ENCODE measurements at regions not wholly inside any gene's neighbourhood (a gene's known extent, or its start where the extent isn't known, plus 50 kb on each side); places are given as distances from the start of the nearest gene placed in this dataset.
A peak's percentile ranks its signal among the peaks of the same experiment; 100 is the strongest.

DNA sequence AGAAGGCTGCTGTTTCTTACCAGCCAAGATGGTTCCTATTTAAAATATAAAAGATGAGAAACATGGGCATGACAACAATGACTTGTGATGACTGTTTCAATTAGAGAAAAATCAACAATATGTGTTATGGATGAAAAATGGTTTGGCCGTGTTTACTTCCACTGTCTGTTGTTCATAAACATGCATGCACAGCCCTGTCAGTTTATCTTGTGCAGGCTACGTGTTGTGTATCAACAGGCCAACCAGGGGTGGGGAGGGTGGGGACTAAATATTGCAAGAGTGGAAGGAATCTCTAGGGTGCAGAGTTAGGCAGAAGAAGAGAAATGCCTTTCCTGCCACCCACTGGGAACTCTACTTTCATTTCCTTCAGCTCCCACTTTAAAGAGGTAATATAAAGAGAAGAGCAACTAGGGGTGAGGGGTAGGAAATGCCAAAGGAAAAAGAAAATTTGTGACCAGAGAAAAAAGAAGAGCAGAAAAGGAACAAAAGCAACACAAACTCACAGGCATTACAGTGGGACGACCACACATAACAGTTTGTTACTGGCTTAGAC, 116.8 kb upstream of the MEIS1 start:
- DNase-seq (ENCODE audit: low read depth in 4 of 4, low spot score in 3 of 4): no peak

DNA sequence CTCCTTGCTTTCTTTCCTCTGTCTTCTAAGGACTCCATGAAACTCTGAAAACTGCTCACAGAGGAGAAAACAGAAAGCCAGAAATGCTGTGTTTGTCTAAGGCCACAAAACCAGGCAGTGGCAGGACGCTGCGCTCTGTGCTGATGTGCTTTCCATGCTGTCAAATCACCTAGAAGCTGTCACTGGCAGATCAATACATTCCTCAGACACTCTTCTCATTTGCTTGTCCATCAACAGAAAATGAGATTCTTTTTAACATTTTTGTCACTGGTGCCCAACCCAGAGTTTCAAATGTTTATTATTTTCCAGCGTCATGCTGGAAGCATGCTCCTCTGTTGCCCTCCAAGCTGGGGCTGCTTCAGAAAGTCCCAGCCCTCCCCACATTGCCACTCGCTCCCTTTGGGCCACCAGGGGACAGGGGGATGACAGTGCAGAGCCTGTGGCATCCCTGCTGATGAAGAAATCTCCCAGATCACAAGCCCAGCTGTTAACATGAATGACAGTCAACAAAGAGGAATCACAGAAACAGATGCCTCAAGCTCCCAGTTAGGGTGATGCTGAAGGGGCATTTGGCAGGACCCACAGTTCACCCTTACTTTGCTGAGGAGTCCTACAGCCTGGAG, 117.5 kb upstream of the MEIS1 start:
- no peak for DNase-seq (ENCODE audit: low read depth in 4 of 4, low spot score in 3 of 4)

- DNase-seq (ENCODE audit: low read depth in 4 of 4, low spot score in 3 of 4): no peak
These were observed 128.4 kb upstream of the MEIS1 start for GRCh38 chr2:66306483-66306882.

- DNase-seq (ENCODE audit: low read depth in 4 of 4, low spot score in 3 of 4): peak; percentile 54 to 64 (median 58)
These were observed 129.2 kb upstream of the MEIS1 start for GRCh38 chr2:66305718-66306117.

GRCh38 chr2:66303471-66303870, 131.5 kb upstream of the MEIS1 start:
- no peak for DNase-seq (ENCODE audit: low read depth in 4 of 4, low spot score in 3 of 4)

GRCh38 chr2:66301767-66302140, 133.2 kb upstream of the MEIS1 start:
- DNase-seq (ENCODE audit: low read depth in 4 of 4, low spot score in 3 of 4): no peak

DNA sequence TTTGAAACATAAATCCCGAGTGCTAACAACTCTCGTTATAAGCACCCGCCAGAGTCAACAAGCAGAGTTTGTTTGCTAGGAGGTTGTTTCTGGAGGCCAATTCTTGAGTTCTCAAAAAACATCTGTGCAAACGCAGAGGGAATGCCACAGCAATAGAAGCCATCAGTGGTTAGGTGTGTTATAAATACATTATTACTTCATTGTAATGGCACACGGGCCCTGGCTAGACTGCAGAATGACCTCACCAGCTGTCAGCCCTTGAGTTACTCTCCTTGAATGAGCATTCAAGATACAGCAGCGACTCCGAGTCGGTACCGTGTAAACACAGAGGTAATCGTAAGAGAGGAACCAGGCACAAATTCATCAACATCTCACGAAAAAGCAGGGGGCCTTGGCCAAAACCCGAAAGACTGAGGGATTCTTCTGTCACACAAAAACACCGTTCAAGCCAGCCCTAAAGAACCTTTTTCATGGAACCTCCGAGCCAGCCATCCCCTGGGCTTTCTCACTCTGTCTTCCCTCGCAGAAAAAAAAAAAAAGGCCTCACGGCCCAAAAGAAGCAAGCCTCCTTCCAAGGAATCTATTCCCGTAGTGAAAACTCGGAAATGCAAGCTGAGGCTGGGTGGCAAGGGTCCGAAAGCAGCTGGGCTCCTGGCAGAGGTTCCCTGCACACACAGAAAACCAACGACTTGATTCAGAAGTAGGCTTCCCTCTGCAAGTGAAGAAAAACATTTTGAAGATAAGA, 133.7 kb upstream of the MEIS1 start:
- DNase-seq (ENCODE audit: low read depth in 4 of 4, low spot score in 3 of 4): no peak

GRCh38 chr2:66283787-66284186, 151.1 kb upstream of the MEIS1 start:
- no peak for DNase-seq (ENCODE audit: low read depth in 4 of 4, low spot score in 3 of 4)

DNA sequence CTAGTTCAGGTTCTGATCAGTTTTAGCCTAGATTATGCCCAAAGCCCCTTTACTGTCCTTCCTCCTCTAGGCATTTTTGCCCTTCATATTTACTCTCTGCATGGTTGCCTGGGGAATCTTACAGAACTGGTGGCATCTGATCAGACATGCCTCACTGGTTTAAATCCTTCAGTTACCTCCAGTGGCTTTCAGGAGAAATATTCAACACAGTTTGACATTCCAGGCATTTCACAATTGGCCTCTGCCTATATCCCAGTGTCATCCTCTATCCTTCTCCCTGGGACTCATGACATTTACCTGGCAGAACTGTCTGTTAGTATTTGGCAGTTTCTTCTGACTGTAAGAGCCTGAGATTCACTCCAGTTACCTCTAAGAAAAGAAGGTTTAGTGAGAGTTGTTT, 152.9 kb upstream of the MEIS1 start:
- DNase-seq (ENCODE audit: low read depth in 4 of 4, low spot score in 3 of 4): no peak

GRCh38 chr2:66279024-66279423, 155.9 kb upstream of the MEIS1 start:
- DNase-seq (ENCODE audit: low read depth in 4 of 4, low spot score in 3 of 4): no peak

DNA sequence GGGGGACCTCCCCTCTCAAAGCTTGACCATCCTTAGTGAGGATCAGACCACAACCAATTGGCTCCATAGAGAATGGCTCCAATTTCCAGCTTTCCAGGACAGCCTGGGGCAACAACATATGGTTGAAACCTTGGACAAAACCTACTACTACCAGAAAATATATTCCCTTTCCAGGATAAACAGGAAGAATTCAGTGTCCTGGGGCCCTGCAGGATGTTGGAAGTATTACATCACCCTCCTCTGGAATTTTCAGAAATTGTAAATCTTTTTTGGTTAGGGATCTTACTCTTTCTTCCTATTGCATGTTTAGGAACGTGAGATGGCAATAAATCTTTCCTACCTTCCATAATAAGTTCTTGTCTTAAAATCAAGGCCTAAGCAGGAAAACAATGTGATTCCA, 158.9 kb upstream of the MEIS1 start:
- no peak for DNase-seq (ENCODE audit: low read depth in 4 of 4, low spot score in 3 of 4)

DNA sequence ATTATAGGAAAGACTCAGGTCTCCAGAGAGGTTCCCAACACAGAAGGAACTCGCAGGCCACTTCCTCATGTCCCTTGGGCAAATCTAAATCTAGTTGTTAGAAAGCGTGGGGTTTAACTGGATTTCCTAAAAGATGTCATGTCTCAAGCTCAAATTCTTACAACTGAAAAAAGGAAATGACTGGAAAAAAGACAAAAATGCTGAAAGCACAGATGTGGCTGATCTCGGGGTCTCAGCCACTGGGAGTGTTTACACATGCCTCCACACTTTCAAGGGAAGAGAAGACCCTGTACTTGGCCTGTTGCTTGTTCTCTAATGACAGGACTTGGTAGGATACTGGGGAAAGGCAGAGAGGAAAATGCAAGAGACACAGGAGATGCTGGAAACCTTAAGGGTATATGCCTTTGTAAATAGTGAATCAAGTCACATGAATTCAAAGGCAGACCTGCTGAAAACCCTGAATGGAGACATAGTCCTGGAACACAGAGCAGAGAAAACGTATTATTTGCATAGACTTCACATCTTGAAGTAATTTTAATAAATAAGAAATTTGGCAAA, 160.9 kb upstream of the MEIS1 start:
- no peak for DNase-seq (ENCODE audit: low read depth in 4 of 4, low spot score in 3 of 4)

DNA sequence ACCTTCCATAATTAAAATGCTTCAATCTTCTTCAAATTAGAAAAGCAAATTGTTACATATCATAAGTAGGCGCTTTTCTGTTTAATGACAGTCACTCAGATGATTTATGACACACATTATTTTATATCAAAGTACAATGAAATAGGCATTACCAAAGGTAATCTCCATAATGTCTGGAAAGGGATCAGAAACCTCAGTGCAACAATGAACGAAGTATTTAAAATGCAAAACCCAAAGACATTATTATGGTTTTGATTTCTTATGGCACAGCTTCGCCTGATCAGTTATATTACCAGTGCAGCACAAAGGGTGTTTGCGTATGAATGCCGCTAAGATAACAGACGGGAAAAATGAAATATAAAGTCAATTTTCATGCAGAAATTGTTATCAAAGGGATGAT, 162.2 kb upstream of the MEIS1 start:
- DNase-seq (ENCODE audit: low read depth in 4 of 4, low spot score in 3 of 4): no peak

GRCh38 chr2:66271777-66272176, 163.1 kb upstream of the MEIS1 start:
- DNase-seq (ENCODE audit: low read depth in 4 of 4, low spot score in 3 of 4): no peak

DNA sequence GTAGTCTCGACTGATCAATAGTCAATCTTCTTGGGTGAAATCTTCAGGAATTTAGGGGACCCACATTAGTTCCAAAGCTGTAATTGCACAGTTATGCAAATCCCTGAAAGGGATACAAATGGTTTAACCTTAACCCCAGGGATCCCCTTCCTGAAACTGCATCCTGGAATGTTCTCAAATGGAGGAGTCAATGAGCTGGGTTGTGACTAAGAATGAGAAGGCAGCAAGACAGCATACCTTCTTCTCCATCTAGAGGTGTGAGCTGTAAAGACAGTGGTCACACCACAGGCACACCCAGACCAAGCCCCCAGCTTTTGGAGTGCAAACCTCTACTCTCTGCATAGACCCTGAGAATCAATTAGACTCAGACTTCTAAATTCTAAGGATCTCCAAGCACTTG, 164.7 kb upstream of the MEIS1 start:
- no peak for DNase-seq (ENCODE audit: low read depth in 4 of 4, low spot score in 3 of 4)

DNA sequence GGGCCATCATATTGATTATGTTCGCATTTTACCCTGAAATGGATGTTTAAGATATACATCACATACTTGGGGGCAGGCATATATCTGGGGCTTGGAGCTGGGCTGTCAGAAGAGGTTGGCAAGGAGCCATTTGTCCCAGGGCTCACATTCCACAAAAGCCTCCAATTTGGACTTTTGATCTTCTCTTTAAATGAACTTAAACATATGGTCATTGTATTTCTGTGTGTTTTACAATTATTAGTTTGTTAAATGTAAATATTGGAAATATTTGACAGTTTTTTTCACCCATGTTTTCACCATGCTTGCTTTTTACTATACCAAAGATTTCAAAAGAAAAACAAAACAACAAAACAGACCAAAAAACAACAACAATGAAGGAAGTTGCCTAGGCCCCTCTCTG, 165.8 kb upstream of the MEIS1 start:
- DNase-seq (ENCODE audit: low read depth in 4 of 4, low spot score in 3 of 4): no peak

- DNase-seq (ENCODE audit: low read depth in 4 of 4, low spot score in 3 of 4): no peak
These were observed 166.2 kb upstream of the MEIS1 start for GRCh38 chr2:66268756-66269155.

GRCh38 chr2:66264354-66264753, 170.6 kb upstream of the MEIS1 start:
- DNase-seq (ENCODE audit: low read depth in 4 of 4, low spot score in 3 of 4): no peak

DNA sequence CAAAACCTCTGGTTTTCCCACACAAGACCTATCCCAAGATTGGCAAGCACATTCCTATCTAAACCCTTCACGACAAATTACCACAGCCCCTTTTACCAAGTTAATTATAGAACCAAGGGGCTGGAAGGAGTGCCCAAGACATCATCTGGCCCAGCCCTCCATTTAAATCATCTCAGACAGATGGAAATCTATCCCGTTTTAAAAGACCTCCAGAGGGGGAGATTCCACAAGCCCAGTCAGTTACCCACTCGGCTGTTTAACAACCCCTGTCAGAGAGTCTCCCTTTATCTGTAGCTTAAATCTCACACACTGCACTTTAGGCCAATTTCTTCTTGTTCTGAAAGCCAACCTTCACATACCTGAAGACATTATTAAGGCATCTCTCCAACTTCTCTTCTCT, 179.1 kb upstream of the MEIS1 start:
- no peak for DNase-seq (ENCODE audit: low read depth in 4 of 4, low spot score in 3 of 4)

DNA sequence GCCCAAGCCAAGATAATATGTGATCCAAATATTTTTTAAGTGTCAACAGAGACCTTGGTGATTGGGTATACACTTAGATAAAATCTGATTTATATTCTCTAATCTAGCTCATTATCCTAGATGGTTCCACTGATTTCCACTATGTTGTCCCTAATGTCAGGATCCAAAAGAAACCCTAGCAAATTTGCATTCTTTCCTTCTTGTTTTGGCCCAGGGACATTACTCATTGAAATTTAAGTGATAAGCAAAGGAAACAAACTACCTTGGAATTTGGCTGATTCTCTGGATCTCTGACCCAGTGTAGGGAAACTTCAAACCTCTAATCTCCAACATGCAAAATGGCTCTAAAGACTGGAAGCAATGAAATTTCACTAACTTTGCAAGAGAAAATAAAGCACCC, 179.8 kb upstream of the MEIS1 start:
- no peak for DNase-seq (ENCODE audit: low read depth in 4 of 4, low spot score in 3 of 4)

DNA sequence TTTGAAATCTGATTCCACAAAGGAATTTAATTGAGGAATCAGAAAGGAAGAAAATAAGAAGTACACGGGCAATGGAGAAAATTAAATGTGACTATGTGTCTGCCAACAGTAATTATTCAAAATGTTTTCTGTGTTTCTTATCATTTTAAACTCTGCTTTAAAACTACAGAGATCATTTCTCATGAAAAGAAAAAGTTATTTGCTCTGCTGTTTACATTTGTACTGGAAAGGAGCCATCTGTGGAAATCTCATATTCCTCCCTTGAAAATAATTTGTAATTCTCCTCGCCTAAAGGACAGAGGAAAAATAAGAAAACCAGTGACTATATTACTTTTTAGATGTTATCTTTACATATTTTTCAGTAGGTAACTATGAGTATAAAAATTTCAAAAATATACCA, 181.9 kb upstream of the MEIS1 start:
- no peak for DNase-seq (ENCODE audit: low read depth in 4 of 4, low spot score in 3 of 4)

GRCh38 chr2:66252109-66252508, 182.8 kb upstream of the MEIS1 start:
- no peak for DNase-seq (ENCODE audit: low read depth in 4 of 4, low spot score in 3 of 4)
